PFSK-1 (cell line): ENCODE measurements at regions not wholly inside any gene's neighbourhood (a gene's known extent, or its start where the extent isn't known, plus 50 kb on each side); places are given as distances from the start of the nearest gene placed in this dataset.

ENCODE experiments used
- FOXP2 ChIP-seq: optimal IDR thresholded peaks from 2 replicates; pipeline ENCODE3; 2011; ENCODE audit warnings: borderline replicate concordance, control low read depth, inconsistent platforms; ENCODE audit not compliant: insufficient read depth; ENCODE audit errors: extremely low read length, extremely low read depth
- POLR2AphosphoS5 ChIP-seq: IDR thresholded peaks from 2 replicates; pipeline ENCODE4 v1.6.1; 2012; ENCODE audit warnings: low read depth, mild to moderate bottlenecking, control low read depth, low read length, moderate library complexity
- REST ChIP-seq, 2 experiments: IDR thresholded peaks; 2 replicates each; pipeline versions ENCODE4 v1.6.1 to v1.8.0; 2011 to 2012; ENCODE audit warnings: low read depth in 2 of 2, low read length in 2 of 2, control low read depth in 1 of 2, inconsistent platforms in 1 of 2, mild to moderate bottlenecking in 1 of 2, moderate library complexity in 1 of 2; ENCODE audit not compliant: insufficient read depth in 1 of 2
- SIN3A ChIP-seq: IDR thresholded peaks from 2 replicates; pipeline ENCODE4 v1.6.1; 2012; ENCODE audit warnings: mild to moderate bottlenecking, low read length, moderate library complexity, borderline replicate concordance; ENCODE audit not compliant: insufficient read depth
- TAF1 ChIP-seq: IDR thresholded peaks from 2 replicates; pipeline ENCODE4 v1.6.1; 2012; ENCODE audit warnings: low read length, control low read depth, borderline replicate concordance; ENCODE audit not compliant: insufficient read depth

DNA sequence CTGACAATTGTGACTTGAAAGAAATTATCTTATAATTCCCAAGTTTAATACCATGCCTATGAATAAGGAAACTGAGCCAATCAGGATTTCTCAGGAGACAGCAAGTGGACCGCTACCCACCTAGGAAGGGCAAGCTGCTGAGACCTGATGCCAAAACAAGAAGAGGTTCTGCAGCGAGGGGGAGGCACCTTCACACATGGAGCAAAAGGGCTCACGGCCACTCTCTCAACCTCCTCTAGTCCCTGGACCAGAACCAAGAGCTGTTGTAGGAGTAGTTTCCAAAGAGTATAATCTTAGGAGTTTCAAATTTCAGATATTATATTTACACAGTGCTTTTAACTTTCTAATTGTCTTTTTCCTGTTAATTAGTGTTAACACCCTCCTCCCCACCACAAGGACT is 154.7 kb upstream of the ETAA1 start:
- TF ChIP-seq POLR2AphosphoS5 = no peak
- TF ChIP-seq FOXP2 = no peak

DNA sequence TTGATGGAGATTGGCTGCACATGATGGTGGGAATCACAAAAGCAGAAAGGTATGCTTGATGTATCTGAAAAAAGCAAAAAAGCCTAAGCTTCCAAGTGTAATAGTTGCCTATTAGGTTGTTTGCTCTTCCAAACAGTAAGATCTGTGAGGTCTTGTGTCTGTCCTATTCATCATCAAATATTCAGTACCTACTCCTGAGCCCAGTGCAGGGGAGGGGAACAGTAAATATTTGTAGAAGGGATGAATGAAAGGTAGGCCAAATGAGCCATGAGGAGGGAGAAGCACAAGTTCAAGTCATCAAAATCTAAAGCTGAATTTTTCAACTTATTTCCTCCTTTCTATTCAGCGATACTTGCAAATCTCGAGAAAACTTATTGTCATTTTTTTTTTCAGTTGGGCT is 153.2 kb upstream of the ETAA1 start:
- no peak for TF ChIP-seq TAF1
- no peak for TF ChIP-seq SIN3A
- TF ChIP-seq FOXP2 = no peak
- TF ChIP-seq POLR2AphosphoS5 = no peak
- no peak for TF ChIP-seq REST (IDR thresholded peaks at IDR 0.05; ENCODE audit: insufficient read depth in 1 of 2, low read depth in 2 of 2, low read length in 2 of 2)

DNA sequence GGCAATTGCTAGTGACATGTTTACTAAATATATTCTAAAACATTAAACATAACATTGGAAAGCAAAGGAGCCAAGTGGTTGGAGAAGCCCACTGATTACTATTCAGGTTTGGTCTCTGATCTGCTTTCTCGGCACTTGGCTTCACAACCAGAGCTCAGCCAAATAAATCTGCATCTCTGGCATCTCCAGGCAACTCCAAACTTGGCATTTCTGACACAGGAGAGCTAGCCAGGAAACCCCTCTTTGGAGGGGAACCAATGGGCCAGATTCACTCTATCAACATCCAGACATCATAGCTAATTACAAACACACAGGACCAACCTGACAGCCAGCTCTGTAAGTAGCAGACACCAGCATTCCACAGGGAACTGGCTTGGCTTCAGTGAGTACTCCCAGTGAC is 150.3 kb upstream of the ETAA1 start:
- no peak for TF ChIP-seq POLR2AphosphoS5
- no peak for TF ChIP-seq FOXP2
- no peak for TF ChIP-seq TAF1
- TF ChIP-seq REST (IDR thresholded peaks at IDR 0.05; ENCODE audit: insufficient read depth in 1 of 2, low read depth in 2 of 2, low read length in 2 of 2) = no peak
- TF ChIP-seq SIN3A = no peak

- TF ChIP-seq FOXP2 (no peak), POLR2AphosphoS5 (no peak), REST (IDR thresholded peaks at IDR 0.05; ENCODE audit: insufficient read depth in 1 of 2, low read depth in 2 of 2, low read length in 2 of 2) (no peak), SIN3A (no peak)
Measured at GRCh38 chr2:67251741-67252140, 145.4 kb upstream of the ETAA1 start.

DNA sequence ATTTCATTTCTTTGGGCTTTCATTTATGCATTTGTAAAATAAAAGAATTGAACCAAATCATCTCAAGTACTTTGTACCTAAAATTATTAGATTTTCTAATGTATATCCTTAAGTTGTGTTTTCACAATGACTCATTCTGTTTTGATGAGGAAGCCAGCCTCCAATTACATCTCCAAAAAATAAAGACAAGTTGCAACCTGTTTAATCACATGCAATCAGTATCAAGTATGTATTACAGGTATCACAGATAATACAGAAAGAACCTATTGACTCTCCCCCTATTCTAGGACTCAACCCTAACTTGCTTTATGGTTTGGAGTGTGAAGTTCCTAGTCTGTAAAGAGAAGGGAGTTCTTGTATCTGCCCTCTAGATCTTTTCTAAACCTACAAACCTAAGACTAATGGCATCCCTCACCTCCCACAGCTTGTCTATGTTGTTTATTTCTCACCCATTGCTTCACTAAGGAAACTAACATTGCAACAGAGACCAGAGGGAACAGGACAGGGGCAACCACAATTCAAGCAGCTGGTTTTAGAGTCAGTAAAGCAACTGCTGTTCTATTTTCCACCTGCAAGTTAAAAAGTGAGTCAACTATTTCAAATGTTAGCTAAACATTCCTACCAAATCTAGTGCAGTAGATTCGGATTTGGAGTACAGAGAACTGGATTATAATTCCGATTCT is 141.1 kb upstream of the ETAA1 start:
- no peak for TF ChIP-seq POLR2AphosphoS5
- TF ChIP-seq REST (IDR thresholded peaks at IDR 0.05; ENCODE audit: insufficient read depth in 1 of 2, low read depth in 2 of 2, low read length in 2 of 2) = no peak
- no peak for TF ChIP-seq SIN3A
- TF ChIP-seq TAF1 = no peak
- TF ChIP-seq FOXP2 = no peak
